ENCODE measurements at regions not wholly inside any gene's neighbourhood (a gene's known extent, or its start where the extent isn't known, plus 50 kb on each side); places are given as distances from the start of the nearest gene placed in this dataset.

DNA sequence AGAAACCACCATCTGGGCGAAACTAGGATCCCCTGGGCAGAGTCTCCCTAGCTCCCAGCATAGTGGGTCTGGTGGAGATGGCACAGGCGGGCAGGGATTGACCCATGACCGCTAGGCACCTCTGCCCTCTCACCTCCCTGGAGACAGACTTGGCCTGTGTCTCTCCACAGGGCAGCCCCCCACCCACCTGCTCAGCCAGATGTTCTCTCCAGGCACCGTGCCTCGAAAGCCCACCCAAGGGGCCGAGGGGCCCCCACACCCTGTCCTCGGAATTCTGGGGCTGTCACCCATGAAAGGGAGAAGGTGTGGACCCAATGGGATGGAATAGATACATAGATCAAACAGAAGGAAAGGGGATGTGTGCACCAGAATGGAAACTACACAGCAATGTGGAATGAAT lies 229.1 kb upstream of the RTL1 start:
- Histone ChIP-seq H3K9me3 (replicated peaks) (no peaks in the 10 kb centered on the region), H3K4me1 (no peaks in the 10 kb centered on the region), H3K4me3 (no peak overlapping the region), H3K27me3 (ENCODE audit: low read depth) (peaks cover 75% of the 10 kb centered on the region), H3K27ac (replicated peaks) (no peak overlapping the region), H3K36me3 (no peaks in the 10 kb centered on the region)
- TF ChIP-seq CTCF (IDR thresholded peaks at IDR 0.05; ENCODE audit: borderline replicate concordance) = no peak
- intact Hi-C loops (cut with micrococcal nuclease) = no loop called here
- no peak for DNase-seq

DNA sequence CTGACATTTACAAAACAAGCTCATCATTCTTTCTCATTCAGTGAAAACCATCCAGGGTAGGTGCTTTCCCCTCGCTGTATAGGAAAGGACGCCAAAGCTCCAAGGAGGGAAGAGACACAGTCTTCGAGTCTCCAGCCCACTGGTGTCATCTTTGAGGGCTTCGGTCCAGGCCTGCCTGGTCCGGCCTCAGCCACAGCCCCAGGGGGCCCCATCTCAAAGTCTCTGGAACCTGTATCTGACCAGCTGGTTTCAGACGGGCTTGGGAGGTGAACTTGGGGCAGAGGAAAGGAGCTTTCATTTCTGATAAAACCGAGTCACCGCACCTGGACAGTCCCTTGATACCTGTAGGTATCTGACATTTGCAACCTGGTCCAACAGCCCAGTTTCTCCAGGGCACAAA lies 229.5 kb upstream of the RTL1 start:
- no peak for DNase-seq
- Histone ChIP-seq H3K27ac (replicated peaks) (no peak overlapping the region), H3K9me3 (replicated peaks) (no peaks in the 10 kb centered on the region), H3K27me3 (ENCODE audit: low read depth) (peaks cover 71% of the 10 kb centered on the region), H3K4me3 (no peak overlapping the region), H3K4me1 (no peaks in the 10 kb centered on the region), H3K36me3 (no peaks in the 10 kb centered on the region)
- no peak for TF ChIP-seq CTCF (IDR thresholded peaks at IDR 0.05; ENCODE audit: borderline replicate concordance)
- intact Hi-C loops (cut with micrococcal nuclease) = no loop called here

DNA sequence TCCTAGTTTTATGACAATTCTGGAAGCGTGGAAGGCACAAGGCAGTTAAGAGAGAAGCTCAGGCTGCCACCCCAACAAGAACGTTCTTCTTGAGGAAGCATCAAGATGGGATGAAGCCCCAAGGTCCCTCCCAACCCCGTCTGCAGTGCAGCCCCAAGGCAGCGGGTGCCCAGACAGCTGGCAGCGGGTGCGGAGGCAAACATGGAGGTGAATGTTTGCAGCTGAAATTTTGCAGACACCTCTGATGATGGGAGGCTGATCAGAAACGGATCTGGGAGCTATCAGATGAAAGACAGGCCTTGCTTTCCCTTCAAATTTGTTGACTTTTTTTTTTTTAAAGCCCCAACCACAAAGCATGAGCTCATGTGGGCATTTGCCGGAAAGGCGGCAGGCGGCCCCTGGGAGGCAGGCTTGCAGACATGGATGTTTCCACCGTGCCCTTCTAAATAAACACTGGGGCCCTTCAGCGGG lies 230.7 kb upstream of the RTL1 start:
- Histone ChIP-seq H3K27me3 (ENCODE audit: low read depth) (peaks cover 59% of the 10 kb centered on the region), H3K4me1 (no peaks in the 10 kb centered on the region), H3K9me3 (replicated peaks) (no peaks in the 10 kb centered on the region), H3K4me3 (no peak overlapping the region), H3K27ac (replicated peaks) (no peak overlapping the region), H3K36me3 (no peaks in the 10 kb centered on the region)
- DNase-seq = no peak
- intact Hi-C loops (cut with micrococcal nuclease) = no loop called here
- TF ChIP-seq CTCF (IDR thresholded peaks at IDR 0.05; ENCODE audit: borderline replicate concordance) = no peak

- no peaks in the 10 kb centered on the region for H3K4me1 ChIP-seq
- peaks cover 52% of the 10 kb centered on the region for H3K27me3 ChIP-seq (ENCODE audit: low read depth)
- peaks cover 7% of the 10 kb centered on the region for H3K9me3 ChIP-seq (replicated peaks)
- no peak overlapping the region for H3K4me3 ChIP-seq
- intact Hi-C loops (cut with micrococcal nuclease) = no loop called here
- no peak overlapping the region for H3K27ac ChIP-seq (replicated peaks)
- no peak for DNase-seq
- no peaks in the 10 kb centered on the region for H3K36me3 ChIP-seq
- no peak for TF ChIP-seq CTCF (IDR thresholded peaks at IDR 0.05; ENCODE audit: borderline replicate concordance)
Measured at GRCh38 chr14:101134851-101135433, 231.4 kb upstream of the RTL1 start.

GRCh38 chr14:101135796-101136742 lies 232.5 kb upstream of the RTL1 start:
- Histone ChIP-seq H3K27me3 (ENCODE audit: low read depth) (peaks cover 45% of the 10 kb centered on the region), H3K9me3 (replicated peaks) (peaks cover 18% of the 10 kb centered on the region), H3K36me3 (no peaks in the 10 kb centered on the region), H3K4me1 (no peaks in the 10 kb centered on the region), H3K27ac (replicated peaks) (no peak overlapping the region), H3K4me3 (no peak overlapping the region)
- DNase-seq = no peak
- TF ChIP-seq CTCF (IDR thresholded peaks at IDR 0.05; ENCODE audit: borderline replicate concordance) = no peak
- intact Hi-C loops (cut with micrococcal nuclease) = no loop called here
